ENCODE measurements at regions not wholly inside any gene's neighbourhood (a gene's known extent, or its start where the extent isn't known, plus 50 kb on each side); places are given as distances from the start of the nearest gene placed in this dataset.

- TF ChIP-seq CTCF (IDR thresholded peaks at IDR 0.05) (no peak), POLR2A (IDR thresholded peaks at IDR 0.05) (no peak)
Measured at GRCh38 chr2:143901185-143901842, 618.6 kb downstream of the ZEB2 start.
